Tibial nerve (tissue), 4 donors: ENCODE measurements at regions not wholly inside any gene's neighbourhood (a gene's known extent, or its start where the extent isn't known, plus 50 kb on each side); places are given as distances from the start of the nearest gene placed in this dataset.
"Not testable (repeated sequence)": the region's sequence is repeated elsewhere in the genome, so short reads cannot be mapped to it uniquely, and the experiment has no call there.

Experiments
- EP300 ChIP-seq, 2 donors: sonication (generic); formaldehyde crosslinking; IDR thresholded peaks; one replicate each; pipeline ENCODE4 v1.6.1; 2017; ENCODE audit warnings: antibody characterized with exemption in 2 of 2, mild to moderate bottlenecking in 1 of 2
- TF ChIP-seq, protein P1 (sequence below), 5 experiments: fragments of 200-600 bp in 3 of 5; fragments of 450-650 bp in 2 of 5; sonication (generic) in 3 of 5; IDR thresholded peaks; one replicate each; pipeline ENCODE4 v1.5.1; 2016 to 2019; ENCODE audit warnings: antibody characterized with exemption in 5 of 5, mild to moderate bottlenecking in 3 of 5, moderate library complexity in 2 of 5

DNA sequence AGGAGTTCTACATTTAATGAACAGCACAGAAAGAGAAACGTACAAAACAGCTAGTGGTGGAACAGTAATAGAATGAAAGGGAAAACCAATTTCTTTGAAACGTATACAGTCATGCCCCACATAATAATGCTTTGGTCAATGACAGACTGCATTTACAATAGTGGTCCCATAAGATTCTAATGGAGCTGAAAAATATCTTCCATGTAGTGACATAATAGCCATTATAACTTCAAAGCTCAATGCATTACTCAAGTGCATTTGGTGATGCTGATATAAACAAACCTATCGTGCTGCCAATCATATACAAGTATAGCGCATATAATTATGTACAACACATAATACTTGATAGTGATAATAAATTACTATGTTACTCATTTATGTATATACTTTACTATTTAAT is 1008.9 kb upstream of the FOXG1 start:
- TF ChIP-seq, protein P1, sequence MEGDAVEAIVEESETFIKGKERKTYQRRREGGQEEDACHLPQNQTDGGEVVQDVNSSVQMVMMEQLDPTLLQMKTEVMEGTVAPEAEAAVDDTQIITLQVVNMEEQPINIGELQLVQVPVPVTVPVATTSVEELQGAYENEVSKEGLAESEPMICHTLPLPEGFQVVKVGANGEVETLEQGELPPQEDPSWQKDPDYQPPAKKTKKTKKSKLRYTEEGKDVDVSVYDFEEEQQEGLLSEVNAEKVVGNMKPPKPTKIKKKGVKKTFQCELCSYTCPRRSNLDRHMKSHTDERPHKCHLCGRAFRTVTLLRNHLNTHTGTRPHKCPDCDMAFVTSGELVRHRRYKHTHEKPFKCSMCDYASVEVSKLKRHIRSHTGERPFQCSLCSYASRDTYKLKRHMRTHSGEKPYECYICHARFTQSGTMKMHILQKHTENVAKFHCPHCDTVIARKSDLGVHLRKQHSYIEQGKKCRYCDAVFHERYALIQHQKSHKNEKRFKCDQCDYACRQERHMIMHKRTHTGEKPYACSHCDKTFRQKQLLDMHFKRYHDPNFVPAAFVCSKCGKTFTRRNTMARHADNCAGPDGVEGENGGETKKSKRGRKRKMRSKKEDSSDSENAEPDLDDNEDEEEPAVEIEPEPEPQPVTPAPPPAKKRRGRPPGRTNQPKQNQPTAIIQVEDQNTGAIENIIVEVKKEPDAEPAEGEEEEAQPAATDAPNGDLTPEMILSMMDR (IDR thresholded peaks at IDR 0.05) = not testable (repeated sequence)
- not testable (repeated sequence) for TF ChIP-seq EP300 (IDR thresholded peaks at IDR 0.05)
